Smooth muscle cell (in vitro differentiated cells): ENCODE measurements at regions not wholly inside any gene's neighbourhood (a gene's known extent, or its start where the extent isn't known, plus 50 kb on each side); places are given as distances from the start of the nearest gene placed in this dataset.

Experiments used
- DNase-seq: peaks from one replicate; lab custom pipeline; 2025; ENCODE audit not compliant: unreplicated experiment; lab: John Stamatoyannopoulos, UW
- H2AFZ ChIP-seq: fragments of 200-600 bp; sonication (generic); 2 replicates; pipeline ENCODE4 v1.6.0; 2016; ENCODE audit warnings: antibody characterized with exemption, low read depth, mild to moderate bottlenecking
- H3F3A ChIP-seq: fragments of 200-600 bp; sonication (generic); 2 replicates; pipeline ENCODE4 v1.6.0; 2017; ENCODE audit warnings: antibody characterized with exemption, low read depth
- H3K27ac ChIP-seq: fragments of 200-600 bp; sonication (generic); 2 replicates; pipeline ENCODE4 v1.5.1; 2016; ENCODE audit warnings: low read depth, mild to moderate bottlenecking
- H3K27me3 ChIP-seq: fragments of 200-600 bp; sonication (generic); 2 replicates; pipeline ENCODE4 v1.6.1; 2016; ENCODE audit warnings: low read depth, mild to moderate bottlenecking
- H3K36me3 ChIP-seq: fragments of 200-600 bp; sonication (generic); 2 replicates; pipeline ENCODE4 v1.5.1; 2016; ENCODE audit warnings: low read depth
- H3K4me1 ChIP-seq: fragments of 200-600 bp; sonication (generic); 2 replicates; pipeline ENCODE4 v1.5.1; 2016; ENCODE audit warnings: low read depth
- H3K4me2 ChIP-seq: fragments of 200-600 bp; sonication (generic); 2 replicates; pipeline ENCODE4 v1.6.0; 2016; ENCODE audit warnings: mild to moderate bottlenecking
- H3K4me3 ChIP-seq: fragments of 200-600 bp; sonication (generic); 2 replicates; pipeline ENCODE4 v1.5.1; 2016; ENCODE audit warnings: mild to moderate bottlenecking
- H3K79me2 ChIP-seq: fragments of 200-600 bp; sonication (generic); 2 replicates; pipeline ENCODE4 v1.6.0; 2016; ENCODE audit warnings: low read depth, mild to moderate bottlenecking
- H3K9ac ChIP-seq: fragments of 200-600 bp; sonication (generic); 2 replicates; pipeline ENCODE4 v1.6.0; 2016; ENCODE audit warnings: low read depth
- H3K9me3 ChIP-seq: fragments of 200-600 bp; sonication (generic); replicated peaks from 2 replicates; pipeline ENCODE4 v1.5.1; 2016; ENCODE audit warnings: low read depth
- H4K20me1 ChIP-seq: fragments of 200-600 bp; sonication (generic); 2 replicates; pipeline ENCODE4 v1.6.0; 2016; ENCODE audit warnings: low read depth
- WGBS: methylation state at CpG from one replicate; pipeline ENCODE4 v1.1.7; 2016; ENCODE audit warnings: low lambda C conversion rate; 5-methylcytosine and 5-hydroxymethylcytosine counted together
- TF ChIP-seq, protein P1 (sequence below): fragments of 200-600 bp; sonication (generic); IDR thresholded peaks from 2 replicates; pipeline ENCODE4 v1.5.1; 2017; ENCODE audit warnings: borderline replicate concordance, mild to moderate bottlenecking, antibody characterized with exemption; ENCODE audit not compliant: insufficient read depth, poor library complexity, severe bottlenecking

DNA sequence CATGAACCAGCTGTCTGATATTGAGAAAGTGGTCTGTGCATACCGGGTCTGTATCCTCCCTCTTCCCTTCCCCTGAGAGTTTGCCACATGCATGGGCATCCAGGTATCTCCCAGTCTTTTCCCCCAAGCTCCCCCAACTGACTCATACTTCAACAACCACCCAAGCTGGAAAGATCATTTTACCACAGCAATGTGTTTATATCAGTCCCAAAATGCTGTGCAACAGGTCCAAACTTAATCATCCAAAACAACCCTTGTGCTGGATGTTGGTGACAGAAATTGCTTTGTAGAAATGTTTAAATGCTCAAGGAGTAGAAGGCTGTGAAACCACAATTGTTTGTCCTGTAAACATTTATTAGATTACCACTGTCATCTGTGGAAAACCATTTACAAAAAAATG lies 286.8 kb upstream of the KLF3 start:
- 86% methylated on average over 1 of the region's 1 CpG for WGBS
- H3K4me3 ChIP-seq: no peak overlapping the region
- no peaks in the 10 kb centered on the region for H4K20me1 ChIP-seq
- no peak overlapping the region for H3K4me2 ChIP-seq
- H3K9me3 ChIP-seq: no peaks in the 10 kb centered on the region
- no peaks in the 10 kb centered on the region for H3K79me2 ChIP-seq
- H3K36me3 ChIP-seq: no peaks in the 10 kb centered on the region
- no peak overlapping the region for H3K9ac ChIP-seq
- no peak overlapping the region for H3K27ac ChIP-seq
- peaks cover 5% of the 10 kb centered on the region for H3F3A ChIP-seq
- DNase-seq: no peak
- H3K27me3 ChIP-seq: no peaks in the 10 kb centered on the region
- no peak overlapping the region for H2AFZ ChIP-seq
- TF ChIP-seq, protein P1, sequence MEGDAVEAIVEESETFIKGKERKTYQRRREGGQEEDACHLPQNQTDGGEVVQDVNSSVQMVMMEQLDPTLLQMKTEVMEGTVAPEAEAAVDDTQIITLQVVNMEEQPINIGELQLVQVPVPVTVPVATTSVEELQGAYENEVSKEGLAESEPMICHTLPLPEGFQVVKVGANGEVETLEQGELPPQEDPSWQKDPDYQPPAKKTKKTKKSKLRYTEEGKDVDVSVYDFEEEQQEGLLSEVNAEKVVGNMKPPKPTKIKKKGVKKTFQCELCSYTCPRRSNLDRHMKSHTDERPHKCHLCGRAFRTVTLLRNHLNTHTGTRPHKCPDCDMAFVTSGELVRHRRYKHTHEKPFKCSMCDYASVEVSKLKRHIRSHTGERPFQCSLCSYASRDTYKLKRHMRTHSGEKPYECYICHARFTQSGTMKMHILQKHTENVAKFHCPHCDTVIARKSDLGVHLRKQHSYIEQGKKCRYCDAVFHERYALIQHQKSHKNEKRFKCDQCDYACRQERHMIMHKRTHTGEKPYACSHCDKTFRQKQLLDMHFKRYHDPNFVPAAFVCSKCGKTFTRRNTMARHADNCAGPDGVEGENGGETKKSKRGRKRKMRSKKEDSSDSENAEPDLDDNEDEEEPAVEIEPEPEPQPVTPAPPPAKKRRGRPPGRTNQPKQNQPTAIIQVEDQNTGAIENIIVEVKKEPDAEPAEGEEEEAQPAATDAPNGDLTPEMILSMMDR: no peak
- H3K4me1 ChIP-seq: peaks cover 10% of the 10 kb centered on the region

DNA sequence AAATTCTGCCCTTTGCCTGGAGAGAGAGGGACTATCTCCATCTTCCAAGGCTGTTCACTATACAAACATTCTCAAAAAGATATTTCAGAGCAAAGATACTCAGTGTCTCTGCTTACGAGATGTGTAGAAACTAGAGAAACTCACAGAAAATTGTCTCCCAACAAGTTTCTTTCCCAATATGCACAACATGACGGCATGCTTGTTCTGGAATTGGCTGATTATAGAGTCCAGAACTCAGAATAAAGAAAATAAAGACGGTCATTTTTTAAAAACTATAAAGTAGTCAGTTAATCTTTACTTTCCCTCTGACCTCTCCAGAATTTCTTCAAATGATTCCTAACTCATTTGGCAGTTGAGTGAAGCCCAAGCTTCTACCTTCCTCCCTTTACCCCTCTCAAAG lies 285.5 kb upstream of the KLF3 start:
- Histone ChIP-seq H3K79me2 (no peaks in the 10 kb centered on the region), H3K27ac (no peak overlapping the region), H3K27me3 (no peaks in the 10 kb centered on the region), H3K36me3 (no peaks in the 10 kb centered on the region), H3K9ac (no peak overlapping the region), H3K9me3 (no peaks in the 10 kb centered on the region), H3K4me1 (peaks cover 15% of the 10 kb centered on the region), H2AFZ (no peak overlapping the region), H3F3A (peaks cover 2% of the 10 kb centered on the region), H3K4me3 (no peak overlapping the region), H4K20me1 (no peaks in the 10 kb centered on the region), H3K4me2 (no peak overlapping the region)
- 93% methylated on average over 3 of the region's 3 CpGs for WGBS
- TF ChIP-seq, protein P1: no peak
- no peak for DNase-seq

DNA sequence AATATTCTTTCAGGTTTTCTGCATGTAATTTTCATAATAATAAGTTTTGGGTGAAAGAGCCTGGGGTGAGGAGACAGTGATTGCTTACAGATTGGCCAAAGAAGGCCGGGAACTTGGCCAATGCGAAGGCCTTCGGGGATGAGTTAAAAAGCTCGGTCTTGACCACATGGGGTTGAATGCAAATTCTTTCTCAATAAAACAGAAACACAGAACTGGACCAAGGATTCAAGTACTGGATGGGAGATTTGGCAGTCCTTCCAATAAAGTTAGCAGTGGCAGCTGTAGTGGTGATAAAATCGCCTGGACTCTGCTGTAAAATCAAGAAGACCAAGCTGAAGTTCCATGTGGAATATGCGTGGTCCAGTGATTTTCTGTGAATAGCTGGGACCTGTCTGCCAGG lies 282.2 kb upstream of the KLF3 start:
- Histone ChIP-seq H3K79me2 (no peaks in the 10 kb centered on the region), H3K9me3 (no peaks in the 10 kb centered on the region), H3F3A (peaks cover 3% of the 10 kb centered on the region), H2AFZ (no peak overlapping the region), H3K4me2 (no peak overlapping the region), H3K4me3 (no peak overlapping the region), H3K36me3 (no peaks in the 10 kb centered on the region), H3K27ac (peak overlapping the region; percentile 41), H4K20me1 (no peaks in the 10 kb centered on the region), H3K27me3 (no peaks in the 10 kb centered on the region), H3K4me1 (peaks cover 14% of the 10 kb centered on the region), H3K9ac (no peak overlapping the region)
- WGBS: 57% methylated on average over 6 of the region's 6 CpGs
- TF ChIP-seq, protein P1: no peak
- no peak for DNase-seq

DNA sequence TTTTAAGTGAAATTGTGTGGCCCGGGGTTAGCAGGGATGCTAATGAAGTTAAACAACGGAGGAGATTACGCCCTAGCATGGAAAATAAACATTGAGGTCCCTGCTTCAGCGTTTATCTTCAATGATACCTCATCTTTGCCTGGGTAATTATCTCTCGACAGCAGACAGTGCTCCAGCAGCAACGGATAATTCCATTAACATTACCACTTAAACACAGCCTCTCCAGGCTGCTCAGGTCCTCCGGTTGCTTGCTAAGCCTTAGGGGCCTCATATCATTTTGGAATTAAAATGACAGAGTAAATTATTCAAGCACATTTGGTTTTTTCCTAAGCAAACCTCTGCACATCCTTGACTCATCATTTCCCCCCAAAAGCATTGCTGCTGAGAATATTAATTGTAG lies 281.5 kb upstream of the KLF3 start:
- TF ChIP-seq, protein P1: no peak

More for the DNA sequence above, 281.5 kb upstream of the KLF3 start:
- Histone ChIP-seq H3K36me3 (no peaks in the 10 kb centered on the region), H3K4me2 (peak overlapping the region; percentile 75), H3F3A (peaks cover 4% of the 10 kb centered on the region), H3K4me3 (no peak overlapping the region), H3K79me2 (no peaks in the 10 kb centered on the region), H3K27ac (peak overlapping the region; percentile 41), H2AFZ (peak overlapping the region; percentile 75), H3K9me3 (no peaks in the 10 kb centered on the region), H3K27me3 (no peaks in the 10 kb centered on the region), H3K9ac (no peak overlapping the region), H3K4me1 (peaks cover 14% of the 10 kb centered on the region), H4K20me1 (no peaks in the 10 kb centered on the region)
- no peak for DNase-seq
- 13% methylated on average over 7 of the region's 7 CpGs for WGBS
